Muscle of back (tissue), 3 donors: ENCODE measurements at regions not wholly inside any gene's neighbourhood (a gene's known extent, or its start where the extent isn't known, plus 50 kb on each side); places are given as distances from the start of the nearest gene placed in this dataset.

Experiments used
- DNase-seq, 3 donors: peaks; one replicate each; pipeline versions ENCODE4 v3.0.0 to v3.0.0-alpha.2; 2013

GRCh38 chr6:148653138-148653776, 93.6 kb upstream of the UST start:
- DNase-seq, result no peak

- DNase-seq, result no peak
Observed at GRCh38 chr6:148657048-148657447, 89.8 kb upstream of the UST start.

GRCh38 chr6:148658681-148659430, 88.0 kb upstream of the UST start:
- no peak for DNase-seq

GRCh38 chr6:148667395-148667794, 79.4 kb upstream of the UST start:
- DNase-seq, result no peak

- DNase-seq, result no peak
Observed at GRCh38 chr6:148671085-148671484, 75.7 kb upstream of the UST start.

GRCh38 chr6:148671952-148672351, 74.9 kb upstream of the UST start:
- DNase-seq, result no peak

GRCh38 chr6:148674306-148674705, 72.5 kb upstream of the UST start:
- no peak for DNase-seq

GRCh38 chr6:148677594-148678476, 69.0 kb upstream of the UST start:
- DNase-seq, result no peak

- DNase-seq, result no peak
Observed at GRCh38 chr6:148678682-148679081, 68.1 kb upstream of the UST start.

GRCh38 chr6:148681666-148682065, 65.2 kb upstream of the UST start:
- DNase-seq, result no peak

- no peak for DNase-seq
Observed at GRCh38 chr6:148682252-148682651, 64.6 kb upstream of the UST start.

GRCh38 chr6:148682990-148683389, 63.8 kb upstream of the UST start:
- peak in 1 of 3 donors; percentile 43 for DNase-seq

GRCh38 chr6:148689168-148689567, 57.7 kb upstream of the UST start:
- DNase-seq, result no peak

GRCh38 chr6:148693882-148694484, 52.8 kb upstream of the UST start:
- no peak for DNase-seq
